ENCODE measurements at regions not wholly inside any gene's neighbourhood (a gene's known extent, or its start where the extent isn't known, plus 50 kb on each side); places are given as distances from the start of the nearest gene placed in this dataset.

DNA sequence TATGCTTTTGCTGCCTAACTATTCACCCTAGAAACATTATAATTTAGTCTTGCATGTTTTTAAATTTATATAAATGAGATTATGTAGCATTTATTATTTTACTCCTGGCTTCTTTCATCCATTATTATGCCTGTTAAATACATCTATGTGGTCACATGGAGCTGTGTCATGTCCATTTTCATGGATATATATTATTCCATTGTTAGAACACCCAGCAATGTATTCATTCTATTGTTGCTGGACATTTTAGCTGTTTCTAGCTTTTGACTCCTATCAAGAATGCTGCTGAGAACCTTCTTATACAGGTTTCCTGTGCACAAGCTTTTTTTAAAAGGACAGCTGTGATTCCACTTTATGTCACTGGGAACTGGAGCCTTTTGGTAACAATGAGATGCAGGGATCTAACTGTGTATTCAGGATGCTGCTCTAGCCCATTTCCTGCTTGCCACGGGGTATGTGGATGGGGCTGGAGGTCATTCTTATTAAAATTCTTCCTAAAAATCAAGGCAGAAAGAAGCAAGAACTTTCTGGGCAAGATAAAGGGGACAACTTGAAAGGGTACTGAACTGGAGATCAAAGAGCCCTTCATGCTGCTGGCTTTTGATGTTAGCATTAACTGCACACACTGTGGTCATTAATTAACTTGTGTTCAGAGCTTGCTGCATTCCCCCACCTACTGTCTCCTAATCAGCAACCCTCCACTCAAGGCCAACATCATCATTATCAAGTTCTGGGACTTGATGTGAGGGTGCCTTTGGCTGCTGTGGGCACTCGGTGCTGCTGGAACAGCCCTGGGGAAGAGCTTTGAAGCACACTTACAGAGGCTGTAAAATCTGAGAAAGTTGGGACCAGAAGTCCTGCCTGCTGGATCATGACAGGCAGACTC, 96.6 kb upstream of the AKIRIN2 start:
- DNase-seq = no peak

DNA sequence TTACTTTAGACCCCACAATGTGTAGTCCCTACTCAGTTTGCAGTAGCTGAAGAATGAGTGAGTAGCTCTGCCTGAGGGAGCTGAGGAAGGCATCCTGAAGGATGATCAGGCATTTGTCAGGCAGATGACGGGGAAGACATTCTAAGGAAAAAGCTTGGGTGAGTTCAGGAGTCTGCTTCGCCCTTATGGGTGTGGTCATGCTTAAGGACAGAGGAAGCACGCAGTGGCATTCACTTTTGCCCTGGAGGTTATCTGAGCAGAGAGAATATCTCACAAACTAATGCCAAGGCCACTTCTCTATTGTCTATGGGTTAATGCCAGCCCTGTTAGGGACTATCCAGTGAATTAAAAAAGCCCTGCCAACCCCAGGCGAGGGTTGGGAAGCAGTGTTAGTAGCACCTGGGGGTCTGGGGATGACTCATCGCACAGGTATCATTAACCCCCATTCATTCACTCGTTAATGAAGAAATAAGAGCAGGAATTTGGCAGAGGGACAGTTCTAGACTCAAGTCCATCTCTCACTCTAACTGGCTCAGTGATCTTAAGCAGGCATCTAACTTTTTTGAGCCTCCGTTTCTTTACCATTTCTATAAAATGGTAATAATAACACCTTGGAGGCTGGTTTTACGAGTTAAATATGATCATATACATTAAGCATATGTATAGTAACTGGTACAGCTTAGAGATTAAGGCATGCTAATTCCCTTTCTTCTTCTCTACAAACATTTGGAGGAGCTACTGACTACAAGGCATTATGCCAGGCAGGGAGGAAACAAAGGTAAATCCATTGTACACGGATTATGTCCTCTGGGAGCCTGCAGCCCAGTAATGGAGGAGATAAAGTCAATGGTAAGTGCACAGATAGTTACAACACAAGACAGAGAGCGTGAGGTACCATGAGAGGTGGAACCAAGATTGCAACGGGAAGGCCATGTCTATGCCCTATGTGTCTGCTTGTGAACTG, 93.2 kb upstream of the AKIRIN2 start:
- DNase-seq = no peak

DNA sequence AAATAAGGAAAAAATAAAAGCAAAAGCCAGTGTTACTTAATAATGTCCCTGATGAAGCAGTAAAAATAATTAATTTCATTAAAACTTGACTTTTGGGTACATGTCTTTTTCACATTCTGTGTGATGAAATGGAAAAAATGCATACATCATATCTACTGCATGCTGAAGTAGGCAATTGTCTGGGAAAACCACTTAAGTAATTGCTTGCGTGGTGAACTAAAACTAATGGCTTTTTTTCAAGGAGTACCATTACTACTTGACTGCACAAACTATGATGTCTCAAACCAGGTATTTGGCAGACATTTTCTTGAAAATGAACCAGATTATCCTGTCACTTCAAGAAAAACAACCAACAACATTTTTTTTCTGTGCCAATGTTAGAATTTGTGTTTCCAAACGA, 91.3 kb upstream of the AKIRIN2 start:
- no peak for DNase-seq

DNA sequence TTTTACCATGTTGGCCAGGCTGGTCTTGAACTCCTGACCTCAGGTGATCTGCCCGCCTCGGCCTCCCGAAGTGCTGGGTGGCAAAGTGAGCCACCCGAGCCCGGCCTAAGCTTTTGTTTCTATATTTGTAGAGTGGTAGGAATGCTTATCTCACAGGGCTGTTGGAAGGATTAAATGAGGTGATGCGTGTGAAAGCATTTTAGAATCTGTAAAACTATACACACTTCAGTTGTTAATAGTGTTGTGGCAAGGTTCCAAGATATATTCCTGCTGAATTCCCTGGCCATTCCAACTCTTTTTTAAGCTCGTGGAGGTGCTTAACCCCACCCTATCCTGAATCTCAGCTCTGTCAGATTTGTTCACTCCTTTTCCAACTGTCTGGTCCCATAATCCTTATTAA, 89.9 kb upstream of the AKIRIN2 start:
- no peak for DNase-seq

DNA sequence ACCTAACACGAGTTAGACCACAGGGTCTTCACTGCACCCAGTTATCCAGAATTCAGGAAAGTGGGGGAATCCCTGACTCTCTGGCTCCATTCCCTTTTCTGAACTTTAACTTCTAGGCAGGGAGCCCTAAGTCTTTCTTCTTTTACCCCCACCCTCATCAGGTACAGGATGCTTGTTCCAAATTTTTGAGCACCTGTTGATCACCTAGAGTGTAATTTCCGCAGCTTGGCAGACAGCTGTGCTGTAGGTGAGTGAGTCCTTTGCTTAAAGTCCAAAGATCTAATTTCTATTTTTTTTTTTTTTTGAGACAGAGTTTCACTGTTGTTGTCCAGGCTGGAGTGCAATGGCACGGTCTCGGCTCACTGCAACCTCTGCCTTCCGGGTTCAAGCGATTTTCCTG, 89.5 kb upstream of the AKIRIN2 start:
- no peak for DNase-seq

DNA sequence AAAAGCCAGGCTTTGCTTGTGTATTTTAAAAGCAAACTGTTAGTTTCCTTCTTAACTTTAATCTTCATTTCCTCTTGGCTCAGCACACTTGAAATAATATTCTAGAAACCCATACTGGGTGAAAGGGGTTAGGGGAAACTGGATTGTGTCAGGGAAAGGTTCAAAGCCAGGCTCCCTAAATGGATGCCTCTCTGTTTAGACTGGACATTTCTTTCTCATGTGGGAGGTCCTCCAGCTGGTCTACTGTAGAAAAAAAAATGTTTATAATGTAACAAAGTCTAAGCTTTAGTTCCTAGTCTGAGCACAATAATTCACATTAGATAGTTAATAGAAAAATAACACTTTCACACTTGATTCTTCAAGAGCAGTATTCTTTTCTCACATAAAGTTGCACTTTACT, 89.0 kb upstream of the AKIRIN2 start:
- DNase-seq = no peak

DNA sequence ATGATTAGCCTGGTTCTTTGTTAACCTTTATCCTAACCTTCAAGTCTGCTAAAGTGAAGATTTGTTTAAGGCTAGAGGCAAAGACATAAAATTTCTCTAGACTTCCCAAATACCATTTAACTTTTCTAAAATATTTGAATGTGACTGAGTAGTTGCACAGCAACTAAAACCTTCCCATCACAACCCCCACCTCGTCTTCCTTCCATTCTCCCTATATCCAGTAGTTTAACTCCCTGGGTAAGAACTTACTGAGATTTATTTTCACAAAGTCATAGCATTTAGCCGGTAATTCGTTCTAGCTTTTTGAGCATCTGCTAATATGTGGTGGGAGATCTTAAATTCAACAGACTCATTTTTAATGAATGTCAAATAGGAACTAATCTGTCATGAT, 87.9 kb upstream of the AKIRIN2 start:
- DNase-seq = no peak

DNA sequence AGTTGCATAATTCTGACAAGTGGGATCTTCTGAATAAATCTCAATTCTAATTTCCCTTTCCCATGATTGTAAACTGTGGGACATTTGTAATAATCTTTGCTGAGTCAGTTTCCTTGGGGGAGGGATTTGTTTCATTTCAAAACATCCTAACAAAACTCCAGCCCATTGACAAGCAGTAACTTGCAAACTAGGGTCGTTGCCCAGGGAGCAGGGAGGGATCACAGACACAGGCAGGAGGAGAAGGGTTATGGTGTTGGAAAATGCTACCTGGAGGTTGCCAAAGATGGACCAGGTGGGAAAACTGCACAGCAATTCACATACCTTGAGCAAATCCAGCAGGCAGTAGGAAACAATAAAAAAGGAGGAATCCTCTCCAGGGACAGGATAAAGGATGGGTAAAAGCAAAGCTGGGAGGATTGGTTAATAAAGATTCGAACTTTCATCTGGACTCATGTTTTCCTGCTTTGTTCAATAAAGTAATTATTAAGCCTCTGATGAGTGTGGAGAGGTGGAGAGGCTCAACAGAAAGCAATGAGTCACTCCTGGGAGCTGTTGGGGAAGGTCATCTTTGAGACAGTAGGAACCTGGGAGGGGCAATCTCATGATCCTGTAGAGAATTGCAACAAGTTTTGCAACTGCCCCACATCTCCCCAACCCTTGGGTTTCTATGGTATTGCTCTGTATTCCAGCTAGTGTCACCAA, 87.3 kb upstream of the AKIRIN2 start:
- DNase-seq = no peak

DNA sequence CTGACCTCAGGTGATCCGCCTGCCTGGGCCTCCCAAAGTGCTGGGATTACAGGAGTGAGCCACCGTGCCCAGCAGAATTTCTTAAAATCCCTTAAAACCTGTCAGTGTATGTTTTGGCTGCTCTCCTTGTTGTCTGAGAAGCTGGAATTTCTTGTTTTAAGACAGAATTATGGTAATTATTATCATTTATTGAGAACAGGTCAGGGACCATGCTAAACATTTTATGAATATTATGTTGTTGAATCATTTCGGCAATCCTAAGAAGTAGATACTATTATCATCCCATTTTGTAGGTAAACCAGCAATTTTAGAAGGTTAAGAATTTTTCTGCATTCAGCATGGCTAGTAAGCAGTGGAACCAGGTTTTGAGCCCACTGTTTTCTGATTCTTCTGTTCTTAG, 86.1 kb upstream of the AKIRIN2 start:
- no peak for DNase-seq

DNA sequence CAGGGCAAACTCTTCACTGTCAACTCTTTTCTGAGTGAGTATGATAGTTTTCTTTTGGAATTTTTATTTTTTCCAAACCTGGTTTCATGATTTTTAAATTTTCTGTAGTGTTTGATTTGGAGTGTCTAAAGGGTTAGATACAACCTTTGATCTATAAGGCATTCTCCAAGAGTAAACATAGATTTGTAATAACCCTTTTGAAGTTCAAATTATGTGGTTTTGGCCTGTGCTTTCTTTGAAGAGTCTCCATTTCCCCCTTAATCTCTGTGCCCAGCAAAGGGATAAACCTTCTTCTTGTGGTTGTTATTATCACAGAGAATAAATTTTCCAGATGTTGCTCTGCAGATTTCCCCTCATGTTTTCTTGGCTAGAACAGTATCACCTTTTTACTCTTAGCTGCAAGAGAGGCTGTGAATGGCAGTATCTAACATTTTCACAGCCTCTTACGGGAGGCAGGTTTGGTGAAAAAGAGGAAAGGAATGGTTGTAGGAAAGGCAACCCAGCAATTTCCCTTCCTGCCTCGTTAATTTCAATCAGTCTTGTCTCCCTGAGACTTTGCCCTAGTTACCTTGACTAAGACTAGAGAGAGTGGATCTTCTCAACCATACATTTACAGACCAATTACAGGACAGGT, 83.3 kb upstream of the AKIRIN2 start:
- no peak for DNase-seq

DNA sequence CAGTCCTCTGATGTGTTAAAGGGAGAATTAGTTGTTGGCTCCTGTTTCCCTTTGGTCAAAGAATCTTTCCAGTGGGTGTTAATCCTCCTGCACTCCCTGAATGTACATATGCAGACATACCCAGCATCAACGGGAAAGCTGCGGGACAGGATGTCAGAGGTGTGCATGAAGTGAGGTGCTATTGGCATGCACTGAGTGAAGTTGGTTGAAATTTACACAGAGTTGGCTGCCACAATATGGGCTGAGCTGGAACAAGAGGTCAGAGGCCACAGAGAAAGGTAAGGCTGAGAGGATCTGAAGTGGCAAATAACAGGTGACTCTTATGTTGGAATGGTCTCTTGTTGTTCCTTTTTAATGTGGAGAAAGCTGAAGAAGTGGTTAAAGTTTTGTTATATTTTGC, 82.7 kb upstream of the AKIRIN2 start:
- no peak for DNase-seq

DNA sequence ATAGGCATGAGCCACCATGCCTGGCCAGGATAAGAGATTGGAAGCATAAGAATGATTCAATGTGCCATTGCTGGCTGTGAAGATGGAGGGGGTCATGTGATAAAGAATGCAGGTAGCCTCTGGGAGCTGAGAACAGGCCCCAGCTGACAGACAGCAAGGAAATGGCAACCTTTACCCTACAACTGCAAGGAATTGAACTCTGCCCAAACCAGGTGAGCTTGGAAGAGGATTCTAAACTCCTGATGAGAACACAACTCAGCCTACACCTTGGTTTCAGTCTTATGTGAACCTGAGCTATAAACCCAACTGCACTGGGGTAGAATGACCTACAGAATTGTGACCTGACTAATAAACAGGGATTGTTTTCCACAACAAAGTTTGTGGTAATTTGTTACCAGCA, 82.0 kb upstream of the AKIRIN2 start:
- no peak for DNase-seq

DNA sequence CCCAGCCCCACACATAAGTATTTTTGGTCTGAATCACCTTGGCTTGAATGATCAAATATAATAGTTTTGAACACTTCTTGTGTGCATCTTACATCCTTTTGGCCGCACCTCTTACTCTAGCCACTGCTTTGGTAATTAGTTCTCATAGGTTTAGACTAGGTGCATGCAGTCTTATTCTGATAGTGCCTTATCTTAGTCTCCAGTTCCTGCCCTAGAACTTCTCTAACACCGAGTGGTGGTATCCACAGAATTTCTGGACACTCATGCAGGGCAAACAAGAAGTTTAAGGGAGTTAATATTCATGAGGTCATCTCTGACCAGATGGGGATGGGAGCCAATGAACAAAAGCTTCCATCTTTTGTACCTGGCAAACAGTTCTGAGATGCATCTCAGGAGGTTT, 77.5 kb upstream of the AKIRIN2 start:
- no peak for DNase-seq

DNA sequence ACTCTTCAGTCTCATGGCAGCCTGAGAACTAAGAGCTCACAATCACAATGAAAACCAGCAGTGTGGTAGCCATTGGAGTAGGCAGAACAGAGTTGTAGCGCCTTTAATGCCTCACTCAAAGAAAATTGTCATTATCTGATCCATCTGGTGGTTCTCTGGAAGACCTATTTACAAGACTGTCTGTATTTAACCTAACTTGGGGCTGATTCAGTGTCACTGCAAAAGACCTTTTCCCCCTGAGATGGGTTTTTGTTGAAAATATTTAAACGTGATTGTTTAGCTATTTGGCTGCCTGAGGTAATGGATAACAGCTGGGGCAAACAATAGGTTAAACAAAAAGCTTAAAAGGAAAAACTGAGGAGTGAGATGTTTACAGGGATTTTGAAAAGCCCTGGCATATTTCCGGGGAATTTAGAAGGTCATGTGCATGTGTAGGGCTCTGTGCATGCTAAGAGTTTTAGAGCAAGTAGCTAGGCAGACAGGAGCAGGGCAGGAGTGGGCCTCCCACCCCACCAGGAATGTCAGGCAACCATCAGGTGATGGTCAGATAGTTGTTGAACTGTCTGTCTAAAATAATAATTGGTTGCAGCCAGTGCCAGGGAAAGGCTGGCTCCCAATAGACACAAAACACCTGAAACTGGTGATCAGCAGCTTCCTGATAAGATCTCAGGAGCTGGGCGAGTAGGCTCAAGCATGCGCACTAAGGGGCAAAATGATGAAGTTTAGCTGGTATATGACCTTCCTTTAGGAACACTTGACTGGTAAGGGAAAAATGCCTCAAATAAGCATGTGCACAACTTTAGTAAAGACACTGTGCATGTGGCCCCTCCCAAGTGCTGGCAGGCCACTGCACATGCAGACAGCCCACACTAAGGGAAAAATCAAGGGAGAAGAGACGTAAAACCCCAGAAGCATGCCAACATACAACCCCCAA, 70.8 kb upstream of the AKIRIN2 start:
- DNase-seq = no peak

DNA sequence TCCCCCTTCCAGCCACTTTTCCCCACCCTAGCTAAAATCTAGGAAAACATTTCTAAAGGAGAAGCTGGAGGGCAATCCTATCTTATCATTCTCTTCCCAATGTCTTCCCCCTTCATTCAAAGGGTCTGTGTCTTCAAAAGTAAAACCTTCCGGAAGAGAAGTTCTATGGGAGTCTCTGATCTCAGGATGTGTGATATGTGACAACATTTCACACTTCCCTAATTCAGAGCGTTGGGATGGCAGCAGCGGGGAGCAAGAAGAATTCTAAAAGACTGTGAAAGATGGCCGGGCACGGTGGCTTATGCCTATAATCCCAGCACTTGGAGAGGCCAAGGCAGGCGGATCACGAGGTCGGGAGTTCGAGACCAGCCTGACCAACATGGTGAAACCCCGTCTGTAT, 65.4 kb upstream of the AKIRIN2 start:
- no peak for DNase-seq

DNA sequence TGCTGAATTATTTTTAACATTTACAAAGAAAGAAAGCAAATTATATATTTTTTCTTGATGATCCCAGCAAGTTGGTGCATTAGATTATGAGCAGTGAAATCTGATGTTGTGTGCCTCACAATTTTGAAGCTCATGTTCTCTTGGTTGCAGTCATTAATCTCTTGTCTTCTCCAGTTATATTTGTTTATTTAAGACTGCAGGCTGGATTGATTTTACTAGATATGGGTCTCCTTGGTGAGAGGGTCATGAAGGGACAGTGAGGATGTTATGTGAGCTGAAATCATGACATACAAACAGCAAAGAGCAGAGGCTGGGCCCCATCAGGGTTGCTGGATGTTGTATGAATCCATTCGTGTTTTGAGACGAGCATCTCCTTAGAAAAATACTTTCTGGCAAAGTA, 64.2 kb upstream of the AKIRIN2 start:
- DNase-seq = no peak

DNA sequence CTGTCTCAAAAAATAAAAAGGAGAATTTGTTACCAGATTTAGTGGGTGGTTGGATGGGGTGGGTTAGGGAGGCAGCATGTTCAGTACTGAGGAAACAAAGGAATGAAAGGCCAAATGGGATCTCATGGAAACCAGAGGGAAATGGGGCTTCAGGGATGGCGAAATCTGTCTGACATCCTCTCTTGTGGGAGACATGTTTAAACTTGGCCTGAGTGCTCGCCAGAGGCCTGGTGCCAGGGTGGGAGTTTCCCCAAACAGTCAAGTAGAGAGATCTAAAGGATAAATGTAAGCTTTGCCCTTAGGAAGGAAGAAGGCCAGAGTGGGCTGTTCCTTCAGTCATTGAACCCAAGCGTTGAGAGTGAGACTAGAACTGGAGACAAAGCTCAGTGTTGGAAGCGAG, 61.9 kb upstream of the AKIRIN2 start:
- DNase-seq = no peak

DNA sequence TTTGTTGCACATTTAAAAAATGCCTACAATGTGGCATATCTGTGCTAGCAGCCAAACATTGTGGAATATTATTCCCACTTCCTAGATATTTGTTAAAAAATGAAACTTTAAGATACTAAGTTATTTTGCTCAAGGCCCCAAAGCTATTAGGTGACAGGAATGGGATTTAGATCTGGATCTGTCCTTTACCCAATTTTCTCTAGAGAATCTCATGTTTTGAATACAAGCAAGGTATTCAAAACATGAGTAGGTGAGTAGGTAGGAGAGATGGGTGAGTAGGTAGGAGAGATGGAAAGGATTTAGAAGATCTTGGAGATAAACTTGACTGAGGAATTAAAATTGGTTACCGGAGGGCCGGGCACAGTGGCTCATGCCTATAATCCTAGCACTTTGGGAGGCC, 61.2 kb upstream of the AKIRIN2 start:
- no peak for DNase-seq

DNA sequence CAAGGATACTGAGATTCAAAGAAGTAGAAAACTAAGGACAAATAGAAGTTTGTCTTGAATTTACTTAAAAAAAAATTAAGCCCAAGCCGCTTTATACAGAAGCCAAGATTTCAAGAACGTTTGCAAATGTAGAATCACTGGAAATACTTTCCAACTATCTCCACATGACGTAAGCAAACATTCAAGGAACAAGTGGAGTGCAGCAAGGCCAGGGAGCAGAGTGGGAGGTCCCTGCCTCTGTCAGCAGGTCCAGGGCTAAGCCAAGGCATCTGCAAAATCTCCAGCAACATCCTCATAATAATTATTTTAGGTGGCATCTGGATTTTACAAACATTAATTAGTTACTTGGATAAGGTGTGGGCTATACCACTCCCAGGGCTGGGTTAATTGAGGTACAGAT, 60.1 kb upstream of the AKIRIN2 start:
- DNase-seq = no peak

DNA sequence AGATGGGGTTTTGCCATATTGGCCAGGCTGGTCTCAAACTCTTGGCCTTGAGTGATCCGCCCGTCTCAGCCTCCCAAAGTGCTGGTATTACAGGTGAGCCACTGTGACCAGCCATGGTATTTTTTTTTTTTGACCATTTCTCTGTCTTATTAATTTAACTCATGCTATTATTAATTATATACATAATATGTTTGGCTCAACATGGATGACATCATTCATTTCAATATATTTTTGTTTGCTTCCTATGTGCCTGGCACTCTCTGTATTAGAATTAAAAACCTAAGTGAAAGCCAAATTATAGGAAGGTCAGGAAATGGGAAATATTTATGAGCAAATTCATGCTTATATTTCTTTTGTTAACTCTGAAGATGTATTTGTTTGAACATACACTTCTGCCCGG, 55.8 kb upstream of the AKIRIN2 start:
- no peak for DNase-seq

DNA sequence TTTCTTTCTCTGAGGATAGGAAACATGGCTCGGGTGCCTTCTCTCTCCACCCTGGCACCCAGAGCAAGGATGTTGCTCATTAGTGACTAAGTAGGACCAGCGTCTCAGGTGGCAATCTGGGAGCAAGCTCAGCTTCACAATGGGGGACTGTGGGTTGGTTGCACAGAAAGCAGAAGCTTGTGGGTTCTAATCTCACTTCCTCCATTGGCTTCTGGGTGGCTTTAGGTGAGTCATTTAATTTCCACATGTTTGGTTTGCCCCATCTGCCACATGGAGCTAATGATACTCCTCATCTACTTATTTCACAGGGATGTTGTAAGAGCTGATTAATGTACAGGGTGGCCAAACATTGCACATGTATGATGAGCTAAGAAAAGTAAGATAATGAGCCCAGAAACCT, 54.8 kb upstream of the AKIRIN2 start:
- DNase-seq = no peak

Data from NCI-H1694 (cell line).